ENCODE measurements at regions not wholly inside any gene's neighbourhood (a gene's known extent, or its start where the extent isn't known, plus 50 kb on each side); places are given as distances from the start of the nearest gene placed in this dataset.

- ATAC-seq (no peak), DNase-seq (ENCODE audit: low spot score) (no peak)
- Histone ChIP-seq H3K27ac (ENCODE audit: low read depth) (no peak overlapping the region), H3K4me3 (no peak overlapping the region), H3F3A (replicated peaks; ENCODE audit: low read depth) (no peaks in the 10 kb centered on the region), H3K4me1 (ENCODE audit: insufficient read depth) (peaks cover 12% of the 10 kb centered on the region), H4K20me1 (replicated peaks; ENCODE audit: insufficient read depth) (no peaks in the 10 kb centered on the region), H2AFZ (no peak overlapping the region), H3K4me2 (no peak overlapping the region), H3K27me3 (ENCODE audit: insufficient read depth) (peaks cover 9% of the 10 kb centered on the region; the same call in 1 of the 2 replicates), H3K79me2 (replicated peaks; ENCODE audit: insufficient read depth) (no peaks in the 10 kb centered on the region), H3K9me2 (ENCODE audit: insufficient read depth) (peaks cover 5% of the 10 kb centered on the region; the same call in 1 of the 2 replicates), H3K36me3 (ENCODE audit: insufficient read depth) (no peaks in the 10 kb centered on the region)
- Mint-ChIP-seq H3K36me3 (ENCODE audit: low read depth) (no peaks in the 10 kb centered on the region), H3K4me3 (no peak overlapping the region), H3K9me3 (no peaks in the 10 kb centered on the region), H3K27me3 (ENCODE audit: insufficient read depth, low read depth, poor library complexity) (no peaks in the 10 kb centered on the region), H3K4me1 (peaks cover 19% of the 10 kb centered on the region), H3K27ac (no peak overlapping the region)
- no peak for TF ChIP-seq NANOG (IDR thresholded peaks at IDR 0.05; ENCODE audit: borderline replicate concordance)
- TF ChIP-seq EZH2phosphoT487 (IDR thresholded peaks at IDR 0.05; ENCODE audit: unreplicated experiment), result no peak
- no peak for TF ChIP-seq JUNB (IDR thresholded peaks at IDR 0.05; ENCODE audit: unreplicated experiment)
- TF ChIP-seq CREB1 (CRISPR knock-in tag; IDR thresholded peaks at IDR 0.05; ENCODE audit: low read depth), result 0 out of 2 replicates have a peak, but pooled peaks have one; percentile 12
Measured at GRCh38 chr9:3700772-3701171, 175.0 kb upstream of the RFX3 start.

DNA sequence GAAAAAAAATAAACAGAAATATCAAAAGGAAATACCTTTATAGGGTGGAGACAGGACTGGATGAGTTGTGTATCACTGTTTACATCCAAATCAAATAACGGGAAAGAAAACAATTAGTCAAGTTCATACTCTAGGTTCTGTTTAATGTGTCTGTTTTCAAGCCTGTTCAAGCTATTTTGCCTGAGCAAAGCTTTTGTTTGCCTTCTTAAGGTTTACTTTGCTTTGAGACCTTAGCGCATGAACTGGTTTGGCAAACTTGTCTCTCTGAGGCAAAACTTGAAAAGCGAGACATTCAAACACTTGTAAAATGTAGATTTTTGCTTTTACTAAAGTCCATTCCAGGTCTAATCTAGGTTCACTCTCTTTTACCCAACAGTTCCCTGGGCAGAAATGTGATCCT is 174.1 kb upstream of the RFX3 start:
- Mint-ChIP-seq H3K36me3 (ENCODE audit: low read depth) (no peaks in the 10 kb centered on the region), H3K4me1 (peaks cover 19% of the 10 kb centered on the region), H3K9me3 (no peaks in the 10 kb centered on the region), H3K27me3 (ENCODE audit: insufficient read depth, low read depth, poor library complexity) (no peaks in the 10 kb centered on the region), H3K4me3 (no peak overlapping the region), H3K27ac (no peak overlapping the region)
- peaks cover 9% of the 10 kb centered on the region; the same call in 1 of the 2 replicates for H3K27me3 ChIP-seq (ENCODE audit: insufficient read depth)
- peaks cover 13% of the 10 kb centered on the region for H3K4me1 ChIP-seq (ENCODE audit: insufficient read depth)
- no peak for ATAC-seq
- no peaks in the 10 kb centered on the region for H3K79me2 ChIP-seq (replicated peaks; ENCODE audit: insufficient read depth)
- H4K20me1 ChIP-seq (replicated peaks; ENCODE audit: insufficient read depth), result no peaks in the 10 kb centered on the region
- no peaks in the 10 kb centered on the region for H3F3A ChIP-seq (replicated peaks; ENCODE audit: low read depth)
- H3K4me2 ChIP-seq, result no peak overlapping the region
- H3K27ac ChIP-seq (ENCODE audit: low read depth), result no peak overlapping the region
- no peak for TF ChIP-seq EZH2phosphoT487 (IDR thresholded peaks at IDR 0.05; ENCODE audit: unreplicated experiment)
- no peak overlapping the region for H3K4me3 ChIP-seq
- H3K36me3 ChIP-seq (ENCODE audit: insufficient read depth), result no peaks in the 10 kb centered on the region
- H2AFZ ChIP-seq, result peak overlapping the region; percentile 21; the same call in 1 of the 2 replicates
- peaks cover 5% of the 10 kb centered on the region; the same call in 1 of the 2 replicates for H3K9me2 ChIP-seq (ENCODE audit: insufficient read depth)
- DNase-seq (ENCODE audit: low spot score), result no peak

DNA sequence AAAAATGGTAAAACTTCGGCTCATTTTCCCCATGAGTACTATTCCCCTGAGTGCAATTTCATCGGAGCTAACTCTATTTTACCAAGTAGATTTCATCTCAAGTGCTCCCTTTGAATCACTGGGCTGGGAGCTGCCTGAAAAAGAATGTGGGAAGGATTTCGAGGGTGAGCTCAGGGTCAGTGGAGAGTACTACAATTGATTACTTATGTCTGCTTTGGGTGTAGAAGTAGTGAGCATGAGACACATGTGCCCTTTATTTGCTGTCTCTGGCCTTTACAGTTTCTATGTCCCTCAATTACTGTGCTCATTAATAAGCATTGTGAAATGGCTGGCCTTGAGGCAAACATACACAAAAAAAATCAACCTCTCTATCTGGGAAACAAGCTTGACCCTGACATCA is 172.7 kb upstream of the RFX3 start:
- H2AFZ ChIP-seq, result no peak overlapping the region
- Mint-ChIP-seq H3K4me3 (no peak overlapping the region), H3K9me3 (no peaks in the 10 kb centered on the region), H3K27me3 (ENCODE audit: insufficient read depth, low read depth, poor library complexity) (no peaks in the 10 kb centered on the region), H3K4me1 (peaks cover 19% of the 10 kb centered on the region), H3K27ac (no peak overlapping the region), H3K36me3 (ENCODE audit: low read depth) (no peaks in the 10 kb centered on the region)
- H3K27ac ChIP-seq (ENCODE audit: low read depth), result no peak overlapping the region
- H3K4me2 ChIP-seq, result no peak overlapping the region
- H3K27me3 ChIP-seq (ENCODE audit: insufficient read depth), result peaks cover 9% of the 10 kb centered on the region; the same call in 1 of the 2 replicates
- TF ChIP-seq NANOG (IDR thresholded peaks at IDR 0.05; ENCODE audit: borderline replicate concordance), result no peak
- TF ChIP-seq, protein P1, sequence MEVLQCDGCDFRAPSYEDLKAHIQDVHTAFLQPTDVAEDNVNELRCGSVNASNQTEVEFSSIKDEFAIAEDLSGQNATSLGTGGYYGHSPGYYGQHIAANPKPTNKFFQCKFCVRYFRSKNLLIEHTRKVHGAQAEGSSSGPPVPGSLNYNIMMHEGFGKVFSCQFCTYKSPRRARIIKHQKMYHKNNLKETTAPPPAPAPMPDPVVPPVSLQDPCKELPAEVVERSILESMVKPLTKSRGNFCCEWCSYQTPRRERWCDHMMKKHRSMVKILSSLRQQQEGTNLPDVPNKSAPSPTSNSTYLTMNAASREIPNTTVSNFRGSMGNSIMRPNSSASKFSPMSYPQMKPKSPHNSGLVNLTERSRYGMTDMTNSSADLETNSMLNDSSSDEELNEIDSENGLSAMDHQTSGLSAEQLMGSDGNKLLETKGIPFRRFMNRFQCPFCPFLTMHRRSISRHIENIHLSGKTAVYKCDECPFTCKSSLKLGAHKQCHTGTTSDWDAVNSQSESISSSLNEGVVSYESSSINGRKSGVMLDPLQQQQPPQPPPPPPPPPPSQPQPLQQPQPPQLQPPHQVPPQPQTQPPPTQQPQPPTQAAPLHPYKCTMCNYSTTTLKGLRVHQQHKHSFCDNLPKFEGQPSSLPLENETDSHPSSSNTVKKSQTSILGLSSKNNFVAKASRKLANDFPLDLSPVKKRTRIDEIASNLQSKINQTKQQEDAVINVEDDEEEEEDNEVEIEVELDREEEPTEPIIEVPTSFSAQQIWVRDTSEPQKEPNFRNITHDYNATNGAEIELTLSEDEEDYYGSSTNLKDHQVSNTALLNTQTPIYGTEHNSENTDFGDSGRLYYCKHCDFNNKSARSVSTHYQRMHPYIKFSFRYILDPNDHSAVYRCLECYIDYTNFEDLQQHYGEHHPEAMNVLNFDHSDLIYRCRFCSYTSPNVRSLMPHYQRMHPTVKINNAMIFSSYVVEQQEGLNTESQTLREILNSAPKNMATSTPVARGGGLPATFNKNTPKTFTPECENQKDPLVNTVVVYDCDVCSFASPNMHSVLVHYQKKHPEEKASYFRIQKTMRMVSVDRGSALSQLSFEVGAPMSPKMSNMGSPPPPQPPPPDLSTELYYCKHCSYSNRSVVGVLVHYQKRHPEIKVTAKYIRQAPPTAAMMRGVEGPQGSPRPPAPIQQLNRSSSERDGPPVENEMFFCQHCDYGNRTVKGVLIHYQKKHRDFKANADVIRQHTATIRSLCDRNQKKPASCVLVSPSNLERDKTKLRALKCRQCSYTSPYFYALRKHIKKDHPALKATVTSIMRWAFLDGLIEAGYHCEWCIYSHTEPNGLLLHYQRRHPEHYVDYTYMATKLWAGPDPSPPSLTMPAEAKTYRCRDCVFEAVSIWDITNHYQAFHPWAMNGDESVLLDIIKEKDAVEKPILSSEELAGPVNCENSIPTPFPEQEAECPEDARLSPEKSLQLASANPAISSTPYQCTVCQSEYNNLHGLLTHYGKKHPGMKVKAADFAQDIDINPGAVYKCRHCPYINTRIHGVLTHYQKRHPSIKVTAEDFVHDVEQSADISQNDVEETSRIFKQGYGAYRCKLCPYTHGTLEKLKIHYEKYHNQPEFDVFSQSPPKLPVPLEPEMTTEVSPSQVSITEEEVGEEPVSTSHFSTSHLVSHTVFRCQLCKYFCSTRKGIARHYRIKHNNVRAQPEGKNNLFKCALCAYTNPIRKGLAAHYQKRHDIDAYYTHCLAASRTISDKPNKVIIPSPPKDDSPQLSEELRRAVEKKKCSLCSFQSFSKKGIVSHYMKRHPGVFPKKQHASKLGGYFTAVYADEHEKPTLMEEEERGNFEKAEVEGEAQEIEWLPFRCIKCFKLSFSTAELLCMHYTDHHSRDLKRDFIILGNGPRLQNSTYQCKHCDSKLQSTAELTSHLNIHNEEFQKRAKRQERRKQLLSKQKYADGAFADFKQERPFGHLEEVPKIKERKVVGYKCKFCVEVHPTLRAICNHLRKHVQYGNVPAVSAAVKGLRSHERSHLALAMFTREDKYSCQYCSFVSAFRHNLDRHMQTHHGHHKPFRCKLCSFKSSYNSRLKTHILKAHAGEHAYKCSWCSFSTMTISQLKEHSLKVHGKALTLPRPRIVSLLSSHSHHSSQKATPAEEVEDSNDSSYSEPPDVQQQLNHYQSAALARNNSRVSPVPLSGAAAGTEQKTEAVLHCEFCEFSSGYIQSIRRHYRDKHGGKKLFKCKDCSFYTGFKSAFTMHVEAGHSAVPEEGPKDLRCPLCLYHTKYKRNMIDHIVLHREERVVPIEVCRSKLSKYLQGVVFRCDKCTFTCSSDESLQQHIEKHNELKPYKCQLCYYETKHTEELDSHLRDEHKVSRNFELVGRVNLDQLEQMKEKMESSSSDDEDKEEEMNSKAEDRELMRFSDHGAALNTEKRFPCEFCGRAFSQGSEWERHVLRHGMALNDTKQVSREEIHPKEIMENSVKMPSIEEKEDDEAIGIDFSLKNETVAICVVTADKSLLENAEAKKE (CRISPR knock-in tag; IDR thresholded peaks at IDR 0.05), result no peak
- TF ChIP-seq, protein P2, sequence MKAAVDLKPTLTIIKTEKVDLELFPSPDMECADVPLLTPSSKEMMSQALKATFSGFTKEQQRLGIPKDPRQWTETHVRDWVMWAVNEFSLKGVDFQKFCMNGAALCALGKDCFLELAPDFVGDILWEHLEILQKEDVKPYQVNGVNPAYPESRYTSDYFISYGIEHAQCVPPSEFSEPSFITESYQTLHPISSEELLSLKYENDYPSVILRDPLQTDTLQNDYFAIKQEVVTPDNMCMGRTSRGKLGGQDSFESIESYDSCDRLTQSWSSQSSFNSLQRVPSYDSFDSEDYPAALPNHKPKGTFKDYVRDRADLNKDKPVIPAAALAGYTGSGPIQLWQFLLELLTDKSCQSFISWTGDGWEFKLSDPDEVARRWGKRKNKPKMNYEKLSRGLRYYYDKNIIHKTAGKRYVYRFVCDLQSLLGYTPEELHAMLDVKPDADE (IDR thresholded peaks at IDR 0.05), result no peak
- TF ChIP-seq JUNB (IDR thresholded peaks at IDR 0.05; ENCODE audit: unreplicated experiment), result no peak
- TF ChIP-seq POLR2AphosphoS5 (IDR thresholded peaks at IDR 0.05; ENCODE audit: low read depth), result no peak
- no peak for TF ChIP-seq CREB1 (CRISPR knock-in tag; IDR thresholded peaks at IDR 0.05; ENCODE audit: low read depth)
- no peak for TF ChIP-seq STAT1 (IDR thresholded peaks at IDR 0.05; ENCODE audit: unreplicated experiment)
- TF ChIP-seq EZH2phosphoT487 (IDR thresholded peaks at IDR 0.05; ENCODE audit: unreplicated experiment), result no peak
- no peak for TF ChIP-seq EZH2 (IDR thresholded peaks at IDR 0.05; ENCODE audit: low read depth, unreplicated experiment)
- H3K4me1 ChIP-seq (ENCODE audit: insufficient read depth), result peaks cover 13% of the 10 kb centered on the region
- no peak for ATAC-seq
- no peaks in the 10 kb centered on the region for H3F3A ChIP-seq (replicated peaks; ENCODE audit: low read depth)
- H3K79me2 ChIP-seq (replicated peaks; ENCODE audit: insufficient read depth), result no peaks in the 10 kb centered on the region
- no peaks in the 10 kb centered on the region for H3K36me3 ChIP-seq (ENCODE audit: insufficient read depth)
- DNase-seq (ENCODE audit: low spot score), result no peak
- no peaks in the 10 kb centered on the region for H4K20me1 ChIP-seq (replicated peaks; ENCODE audit: insufficient read depth)
- H3K9me2 ChIP-seq (ENCODE audit: insufficient read depth), result peaks cover 5% of the 10 kb centered on the region; the same call in 1 of the 2 replicates
- no peak overlapping the region for H3K4me3 ChIP-seq
